Right ventricle myocardium superior (tissue), 1 donor: ENCODE measurements at regions not wholly inside any gene's neighbourhood (a gene's known extent, or its start where the extent isn't known, plus 50 kb on each side); places are given as distances from the start of the nearest gene placed in this dataset.
A peak's percentile ranks its signal among the peaks of the same experiment; 100 is the strongest.
"Not testable (repeated sequence)": the region's sequence is repeated elsewhere in the genome, so short reads cannot be mapped to it uniquely, and the experiment has no call there.

Experiments used
- ATAC-seq: fragments of 200-7000 bp; cut with Tn5 transposase; one replicate; pipeline ENCODE4 v1.9.1; 2020; ENCODE audit warnings: mild to moderate bottlenecking; ENCODE audit not compliant: poor library complexity
- DNase-seq: peaks from one replicate; pipeline ENCODE4 v3.0.0-alpha.2; 2020
- intact Hi-C: fragments of 100-400 bp; cut with DNase I; formaldehyde crosslinking; loops from one replicate; pipeline ENCODE4 v1.11.2; 2022
- donor health status: DM: no; HTN: yes; CAD: no; lungs with severe emphysema.

DNA sequence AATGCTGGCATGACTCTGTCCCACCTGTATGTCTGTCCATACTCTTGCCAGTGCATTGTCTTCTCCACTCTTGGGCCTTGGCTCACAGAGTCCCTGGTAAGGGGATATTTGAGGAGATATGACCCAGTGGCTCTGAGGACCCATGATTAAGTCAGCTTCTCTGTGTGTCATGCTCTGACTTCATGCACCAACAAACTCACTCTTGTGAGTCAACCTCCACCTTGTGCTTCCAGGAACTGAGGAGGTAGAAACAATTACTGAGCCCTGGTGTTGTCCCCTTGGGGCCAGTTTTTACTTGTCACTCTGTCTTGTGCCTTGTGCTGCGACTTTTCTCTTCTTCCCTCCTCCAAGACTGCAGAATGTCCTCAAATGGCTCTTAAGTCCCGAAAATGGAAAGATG, 127.1 kb downstream of the ABHD5 start:
- ATAC-seq (no peak), DNase-seq (no peak)
- intact Hi-C loops: no loop called here

DNA sequence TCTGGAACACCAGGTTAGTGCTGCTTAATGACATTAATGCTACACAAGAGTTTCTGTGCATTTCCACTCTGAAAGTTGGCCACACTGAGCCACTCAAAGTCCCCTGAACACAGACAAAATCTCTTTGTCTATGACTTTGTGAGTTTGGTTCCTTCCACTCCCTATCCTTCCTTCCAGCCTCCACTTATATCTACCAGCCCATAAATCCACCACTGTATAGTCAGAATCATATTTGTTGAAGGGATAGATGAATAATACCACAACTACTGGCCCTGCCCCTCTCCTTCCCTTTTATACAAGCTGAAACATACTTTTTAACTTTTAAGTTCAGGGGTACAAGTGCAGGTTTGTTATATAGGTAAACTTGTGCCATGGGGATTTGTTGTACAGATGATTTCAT, 127.5 kb downstream of the ABHD5 start:
- no peak for DNase-seq
- intact Hi-C loops: no loop called here
- ATAC-seq: no peak

DNA sequence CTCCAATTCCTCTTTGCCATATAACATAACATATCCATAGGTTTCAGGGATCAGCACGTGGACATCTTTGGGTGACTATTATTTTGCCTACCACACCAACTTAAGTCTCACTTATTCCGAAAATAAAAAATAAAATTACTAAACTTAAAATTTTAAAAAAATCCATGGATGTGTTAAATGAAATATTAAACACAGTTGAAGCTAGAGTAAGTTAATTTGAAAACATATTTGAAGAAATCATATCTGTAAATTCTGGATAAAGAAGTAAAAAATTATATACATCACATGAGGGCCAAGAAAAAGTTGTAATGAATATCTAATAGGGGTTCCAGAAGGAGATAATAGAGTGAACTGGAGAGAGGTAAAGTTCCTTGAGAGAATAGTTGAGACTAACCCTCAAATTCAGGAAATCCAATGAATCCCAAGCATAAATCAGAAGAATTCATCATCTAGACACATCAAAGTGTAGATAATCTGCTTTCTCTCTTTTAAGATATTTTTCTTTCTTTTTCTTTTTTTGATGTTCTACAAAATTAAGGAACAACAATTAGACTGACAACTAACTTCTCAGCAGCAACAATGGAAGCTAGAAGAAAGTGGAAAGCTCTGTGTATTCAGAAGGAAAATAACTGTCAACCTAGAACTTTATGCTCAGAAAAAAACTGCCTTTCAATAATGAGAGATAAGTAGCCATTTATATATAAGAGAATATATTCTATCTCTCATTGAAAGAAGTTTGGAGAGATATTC, 147.4 kb downstream of the ABHD5 start:
- ATAC-seq (no peak), DNase-seq (no peak)
- intact Hi-C loops: no loop called here

DNA sequence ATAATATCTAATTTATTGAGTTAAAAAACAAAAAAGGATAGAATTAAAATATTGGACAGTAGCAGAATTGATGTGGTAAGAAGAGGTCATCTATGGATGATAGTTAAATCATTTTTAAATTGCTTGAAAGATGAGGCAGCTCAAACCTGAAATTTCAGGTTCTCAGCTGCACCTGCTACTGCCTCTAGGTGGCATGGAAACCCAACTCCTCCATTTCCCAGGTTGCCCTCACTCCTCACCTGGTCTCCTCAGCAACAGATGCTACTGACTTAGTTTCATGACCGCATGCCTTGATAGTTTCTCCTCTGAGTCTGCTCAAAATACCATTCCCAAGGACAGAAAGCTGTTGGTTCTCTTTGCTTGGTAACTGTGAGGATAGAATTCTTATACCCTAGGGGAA, 148.1 kb downstream of the ABHD5 start:
- intact Hi-C loops: no loop called here
- DNase-seq (no peak), ATAC-seq (no peak)

DNA sequence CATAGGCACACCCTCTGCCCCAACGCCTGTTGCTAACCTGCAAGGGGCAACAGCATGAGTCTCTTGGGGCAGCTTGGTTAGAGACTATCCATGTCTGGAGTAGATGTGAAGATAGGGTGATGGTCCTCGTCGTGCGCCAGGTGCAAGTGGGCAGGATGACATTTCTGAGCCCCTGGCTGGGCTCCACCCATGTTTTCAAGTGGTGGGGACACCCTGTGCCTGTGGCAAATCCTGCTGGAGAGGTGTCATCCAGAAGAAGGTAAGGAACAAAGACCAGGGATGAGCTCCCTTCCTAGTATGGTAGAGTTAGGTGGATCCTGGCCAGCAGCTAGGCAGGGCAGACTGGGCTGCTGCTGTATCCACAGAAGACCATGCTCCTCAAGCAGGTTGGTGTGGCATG, 152.6 kb downstream of the ABHD5 start:
- DNase-seq (no peak), ATAC-seq (no peak)
- intact Hi-C loops: no loop called here

DNA sequence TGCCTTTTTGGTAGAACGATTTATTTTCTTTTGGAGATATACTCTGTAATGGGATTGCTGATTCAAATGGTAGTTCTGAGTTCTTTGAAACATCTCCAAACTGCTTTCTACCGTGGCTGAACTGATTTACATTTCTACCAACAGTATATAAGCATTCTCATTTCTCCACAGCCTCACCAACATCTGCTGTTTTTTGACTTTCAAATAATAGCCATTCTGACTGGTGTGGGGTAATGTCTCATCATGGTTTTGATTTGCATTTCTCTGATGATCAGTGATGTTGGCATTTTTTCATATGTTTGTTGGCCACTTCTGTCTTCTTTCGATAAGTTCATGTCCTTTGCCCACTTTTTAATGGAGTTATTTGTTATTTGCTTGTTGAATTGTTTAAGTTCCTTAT, 154.0 kb downstream of the ABHD5 start:
- intact Hi-C loops: no loop called here
- ATAC-seq (no peak), DNase-seq (no peak)

DNA sequence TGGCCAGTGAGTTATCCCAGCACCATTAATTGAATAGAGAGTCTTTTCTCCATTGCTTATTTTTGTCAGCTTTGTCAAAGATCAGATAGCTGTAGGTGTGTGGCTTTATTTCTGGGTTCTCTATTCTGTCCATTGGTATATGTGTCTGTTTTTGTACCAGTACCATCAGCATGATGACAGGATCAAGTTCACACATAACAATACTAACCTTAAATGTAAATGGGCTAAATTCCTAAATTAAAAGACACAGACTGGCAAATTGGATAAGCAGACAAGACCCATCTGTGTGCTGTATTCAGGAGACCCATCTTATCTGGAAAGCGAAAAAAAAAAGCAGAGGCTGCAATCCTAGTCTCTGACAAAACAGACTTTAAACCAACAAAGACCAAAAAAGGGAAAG, 154.8 kb downstream of the ABHD5 start:
- intact Hi-C loops, DNase-seq, ATAC-seq: not testable (repeated sequence)

DNA sequence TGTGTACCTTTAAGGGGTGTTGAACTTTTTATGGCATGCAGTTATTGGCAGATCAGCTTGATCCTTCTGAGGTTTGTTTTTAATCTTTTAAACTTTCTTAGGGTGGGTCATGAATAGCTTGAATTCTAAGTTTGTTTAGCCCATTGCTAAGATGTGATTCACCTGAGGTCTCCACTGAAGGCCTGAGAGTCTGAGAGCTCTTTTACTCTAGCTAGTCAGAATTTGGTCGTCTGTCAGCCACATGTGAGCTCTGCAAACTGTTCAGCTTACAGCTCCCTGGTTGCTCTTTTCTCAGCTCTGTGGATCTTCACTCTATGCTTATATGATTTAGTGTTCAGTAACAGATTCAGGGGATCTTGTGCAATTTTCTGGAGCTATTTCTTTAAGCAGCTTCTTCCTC, 161.3 kb downstream of the ABHD5 start:
- DNase-seq: no peak
- intact Hi-C loops: no loop called here
- no peak for ATAC-seq

DNA sequence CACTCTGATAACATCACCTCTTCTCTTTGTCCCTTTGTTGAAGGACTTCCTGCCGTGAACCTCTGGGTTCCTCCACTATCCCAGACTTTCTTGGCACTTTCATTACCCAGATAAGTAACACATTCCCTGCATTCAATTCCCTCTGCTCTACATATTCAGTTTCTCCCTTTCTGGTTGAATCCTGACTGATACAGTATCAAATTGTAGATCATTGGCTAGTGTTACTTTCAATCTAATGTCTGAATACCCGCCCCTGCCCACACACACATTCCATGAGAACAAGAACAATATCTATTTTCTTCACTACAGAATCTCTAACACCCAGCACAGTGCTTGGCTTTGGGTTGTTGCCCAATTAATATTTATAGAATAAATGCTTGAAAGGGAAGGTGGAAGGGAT, 163.5 kb downstream of the ABHD5 start:
- DNase-seq: no peak
- no peak for ATAC-seq
- intact Hi-C loops: no loop called here

DNA sequence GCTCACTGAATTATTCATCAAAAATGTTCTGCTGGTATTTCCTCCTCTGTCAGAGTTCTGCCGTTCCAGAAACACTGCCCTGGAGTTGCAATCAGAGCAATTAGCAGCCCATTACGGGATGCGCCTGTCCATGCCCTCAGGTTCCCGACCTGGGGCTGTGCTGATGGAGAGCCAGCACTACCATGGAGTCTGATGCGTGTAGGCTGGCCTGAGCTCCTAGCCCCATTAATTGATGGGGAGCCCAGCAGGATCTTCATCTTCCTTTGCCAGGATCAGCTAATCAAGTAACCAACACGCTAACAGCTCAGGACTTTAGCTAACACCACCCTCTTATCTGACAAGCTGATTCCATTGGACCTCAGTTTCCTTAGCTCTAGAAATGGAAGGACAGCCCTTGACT, 164.2 kb downstream of the ABHD5 start:
- ATAC-seq: no peak
- no peak for DNase-seq
- intact Hi-C loops: loop anchor here (5.0 kb wide), 1 partner anchor 342 kb away; no protein-coding TSS in a partner anchor

DNA sequence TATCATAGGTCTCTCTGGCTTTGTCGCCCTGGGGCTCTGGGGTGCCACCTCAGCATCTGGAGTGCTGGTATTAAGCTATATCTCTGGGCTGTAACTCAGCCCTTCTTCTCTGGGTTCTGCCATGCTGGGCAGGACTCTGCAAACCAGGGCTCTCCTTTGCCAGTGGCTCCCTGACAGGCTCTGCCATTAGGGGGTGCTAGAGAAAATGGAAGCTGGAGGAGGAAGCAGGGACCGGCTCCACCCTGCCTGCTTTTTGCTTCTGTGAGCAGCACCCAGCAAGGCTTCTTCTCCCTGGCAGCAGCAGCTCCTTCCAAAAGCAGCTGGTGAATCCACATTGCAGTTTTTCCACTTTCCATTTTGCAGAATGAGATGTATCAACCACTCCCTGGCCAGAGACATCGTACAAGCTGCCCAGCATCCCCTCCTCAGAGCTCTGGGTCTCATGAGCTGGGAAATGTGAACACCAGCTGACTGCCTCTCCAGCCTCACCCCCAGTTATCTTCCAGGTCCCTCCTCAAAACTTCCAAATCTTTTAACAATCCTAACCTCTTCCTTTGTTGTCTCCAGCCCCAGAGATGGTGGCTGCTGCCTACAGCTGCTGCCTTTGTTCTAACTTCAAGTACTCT, 165.0 kb downstream of the ABHD5 start:
- intact Hi-C loops: loop anchor here (5.0 kb wide), 1 partner anchor 342 kb away; no protein-coding TSS in a partner anchor
- ATAC-seq (peak; percentile 89), DNase-seq (peak; percentile 54)

DNA sequence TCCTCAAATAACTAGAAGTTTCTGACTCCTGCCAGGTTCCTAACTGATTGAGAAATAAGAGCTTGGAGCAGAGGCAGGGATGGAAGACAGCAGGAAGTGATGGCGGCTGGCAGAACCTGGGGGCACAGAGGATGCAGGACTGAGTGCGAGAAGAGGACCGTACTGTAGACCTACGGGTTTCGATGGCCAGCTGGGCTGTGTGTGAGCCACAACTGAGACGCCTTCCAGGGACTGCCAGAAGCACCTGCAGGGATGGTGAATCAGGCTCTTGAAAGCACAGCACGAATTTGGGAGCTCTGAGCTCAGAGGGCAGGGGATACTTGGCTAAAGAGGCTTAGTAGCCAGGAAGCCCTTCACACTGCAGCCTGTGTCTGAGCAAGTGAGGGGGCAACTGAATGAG, 165.6 kb downstream of the ABHD5 start:
- DNase-seq (no peak), ATAC-seq (no peak)
- intact Hi-C loops: loop anchor here (5.0 kb wide), 1 partner anchor 341 kb away; no protein-coding TSS in a partner anchor

DNA sequence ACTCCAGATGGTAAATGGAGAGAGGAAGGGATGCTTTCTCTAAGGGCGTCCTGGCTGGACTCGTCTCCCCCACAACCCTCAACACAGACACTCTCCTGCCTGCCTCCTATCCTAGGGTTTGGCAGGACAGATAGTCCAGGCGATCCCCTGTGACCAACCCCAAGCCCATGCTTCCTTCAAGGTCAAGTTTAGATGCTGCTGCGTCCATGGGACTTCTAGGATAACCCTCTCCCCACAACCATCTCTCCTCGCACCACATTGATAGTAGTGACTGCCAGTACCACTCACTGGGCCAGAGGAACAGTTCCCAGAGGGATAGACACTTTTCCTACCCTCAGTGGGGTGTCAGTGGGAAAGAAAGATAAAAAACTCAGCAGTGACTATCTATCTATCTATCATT, 166.0 kb downstream of the ABHD5 start:
- intact Hi-C loops: loop anchor here (5.0 kb wide), 1 partner anchor 341 kb away; no protein-coding TSS in a partner anchor
- ATAC-seq (no peak), DNase-seq (no peak)

DNA sequence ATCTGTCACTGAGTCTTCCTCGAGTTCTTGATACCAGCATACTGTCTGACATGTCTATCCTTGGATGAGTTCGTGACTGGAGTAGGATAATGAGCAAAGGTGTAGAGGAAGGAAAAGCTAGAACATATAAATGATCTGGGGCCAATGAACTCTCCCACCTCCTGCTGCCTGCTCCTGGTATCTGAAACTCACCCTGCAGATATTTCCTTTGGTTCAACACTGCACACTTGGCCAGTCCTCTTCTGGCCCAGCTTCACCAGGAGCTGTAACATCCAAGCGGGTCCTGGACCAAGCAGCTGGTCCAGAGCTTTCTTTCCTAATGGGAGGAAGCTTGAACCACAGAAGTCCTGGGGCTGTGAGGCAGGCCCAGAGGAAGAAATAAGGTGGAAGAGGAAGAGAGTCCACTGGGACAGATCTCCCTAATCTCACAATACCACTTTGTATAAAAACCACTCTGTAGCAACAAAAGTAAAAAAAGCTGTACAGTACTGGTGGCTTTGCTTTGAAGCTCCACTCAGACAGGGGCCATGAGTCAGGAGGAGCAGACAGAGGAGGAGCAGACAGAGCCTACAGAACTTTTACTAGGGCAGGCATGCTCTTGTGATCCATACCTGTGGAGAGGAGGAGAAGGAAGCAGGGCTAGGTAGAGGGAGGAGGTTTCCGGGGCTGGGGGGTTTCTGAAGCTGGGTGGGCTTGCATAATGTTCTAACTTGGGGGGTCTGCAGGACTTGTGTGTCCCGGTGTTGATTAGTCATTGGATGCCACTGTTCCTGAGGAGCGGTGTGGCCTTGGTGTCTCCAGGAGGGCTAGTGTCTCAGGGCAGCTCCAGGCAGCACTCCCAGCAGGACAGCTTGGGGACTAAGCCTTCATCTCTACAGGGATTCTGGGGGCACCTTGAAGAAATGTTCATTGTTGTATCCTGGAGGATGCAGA, 166.9 kb downstream of the ABHD5 start:
- intact Hi-C loops: loop anchor here (5.0 kb wide), 1 partner anchor 340 kb away; no protein-coding TSS in a partner anchor
- ATAC-seq (no peak), DNase-seq (no peak)

DNA sequence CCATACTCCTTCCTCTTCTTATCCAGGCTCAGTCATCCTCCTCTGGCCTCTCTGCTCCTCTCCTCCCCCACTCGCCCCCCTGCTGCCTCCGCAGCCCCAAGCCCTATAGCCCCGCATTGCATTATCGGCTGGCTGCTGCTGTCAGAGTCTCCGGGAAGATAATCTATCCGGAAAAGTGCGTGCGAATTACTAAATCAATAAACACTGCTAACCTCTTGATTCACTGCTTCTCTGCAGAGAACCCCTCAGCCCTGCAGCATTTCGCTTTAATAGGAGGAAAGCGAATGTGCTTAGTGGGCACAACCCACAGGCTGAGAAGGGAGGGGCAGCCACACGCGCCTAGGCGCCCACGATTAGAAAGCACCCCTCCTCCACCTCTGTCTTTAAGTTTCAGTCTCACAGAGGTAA, 167.6 kb downstream of the ABHD5 start:
- DNase-seq (no peak), ATAC-seq (no peak)
- intact Hi-C loops: loop anchor here (5.0 kb wide), 1 partner anchor 339 kb away; no protein-coding TSS in a partner anchor

DNA sequence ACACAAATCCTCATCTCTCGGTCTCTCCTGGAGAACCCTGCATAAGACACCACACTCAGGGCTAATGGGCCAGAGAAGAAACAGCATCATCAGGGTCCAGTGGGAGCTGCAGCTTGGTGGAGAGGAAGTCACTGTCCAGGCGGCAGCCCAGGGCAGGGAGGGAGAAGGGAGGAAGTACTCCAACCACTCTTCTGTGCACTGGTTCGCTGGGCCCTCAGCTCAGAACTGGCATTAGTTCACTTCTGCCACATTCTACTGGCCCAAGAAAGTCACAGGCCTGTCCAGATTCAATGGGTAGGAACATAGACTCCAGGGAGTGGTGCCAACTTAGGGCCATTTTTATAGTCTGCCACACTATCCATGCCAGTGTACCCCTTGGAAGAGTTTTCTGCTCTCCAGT, 169.0 kb downstream of the ABHD5 start:
- DNase-seq: no peak
- ATAC-seq: no peak
- intact Hi-C loops: loop anchor here (5.0 kb wide), 1 partner anchor 338 kb away; no protein-coding TSS in a partner anchor

DNA sequence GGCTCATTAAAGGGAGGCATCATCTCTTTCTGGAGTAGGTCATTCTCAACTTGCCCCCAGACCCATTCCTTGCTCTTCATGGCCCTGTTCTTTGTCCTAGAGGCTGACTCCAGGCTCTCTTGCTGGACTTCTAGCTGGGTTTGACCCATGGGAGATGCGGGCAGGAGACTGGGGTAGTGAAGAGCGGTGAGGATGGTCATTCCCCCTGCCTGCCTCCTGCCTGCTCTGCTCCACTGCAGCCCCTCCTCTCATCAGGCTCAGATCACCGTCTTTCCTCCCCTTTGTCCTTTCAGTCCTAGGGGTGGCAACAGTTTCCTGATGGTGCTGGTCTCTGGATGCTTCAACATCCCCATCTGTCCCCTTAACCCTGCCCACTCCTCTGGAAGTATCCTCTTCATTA, 170.9 kb downstream of the ABHD5 start:
- DNase-seq (no peak), ATAC-seq (no peak)
- intact Hi-C loops: no loop called here

DNA sequence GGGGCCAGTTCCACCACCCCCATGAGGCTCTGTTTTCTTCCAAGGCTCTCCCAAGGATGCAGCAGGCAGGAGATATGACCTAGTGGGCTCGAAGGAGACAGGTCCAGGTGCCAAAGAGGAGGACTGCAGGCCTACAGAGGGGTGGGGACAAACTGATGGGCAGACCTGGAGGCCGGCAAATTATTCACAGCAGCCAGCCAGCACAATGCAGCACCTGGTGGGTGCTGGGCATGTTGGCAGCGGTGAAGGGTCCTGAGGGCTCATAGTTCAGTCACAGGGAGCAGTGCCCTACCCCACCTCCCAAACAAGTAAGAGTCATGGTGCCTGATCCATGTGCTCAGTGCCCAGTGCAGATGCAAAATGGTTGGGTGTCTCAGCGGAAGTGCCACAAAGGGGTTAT, 171.7 kb downstream of the ABHD5 start:
- no peak for DNase-seq
- intact Hi-C loops: no loop called here
- no peak for ATAC-seq
